Neural cell (in vitro differentiated cells): ENCODE measurements at regions not wholly inside any gene's neighbourhood (a gene's known extent, or its start where the extent isn't known, plus 50 kb on each side); places are given as distances from the start of the nearest gene placed in this dataset.

ENCODE experiments used
- H2AFZ ChIP-seq: fragments of 200-600, 300-800 bp; sonication (generic), shearing (Covaris generic); 2 replicates; pipeline ENCODE4 v1.6.0; 2014; ENCODE audit warnings: low read depth, mild to moderate bottlenecking, antibody characterized with exemption, low read length, moderate library complexity
- H3F3A ChIP-seq: fragments of 200-600 bp; shearing (Covaris generic); 2 replicates; pipeline ENCODE4 v1.6.1; 2016; ENCODE audit warnings: mild to moderate bottlenecking, moderate library complexity, mixed read lengths, antibody characterized with exemption, low read length; ENCODE audit not compliant: insufficient read depth, poor library complexity, severe bottlenecking
- H3K27ac ChIP-seq: fragments of 200-600, 300-800 bp; sonication (generic), shearing (Covaris generic); 2 replicates; pipeline ENCODE4 v1.5.1; 2014; ENCODE audit warnings: mild to moderate bottlenecking, low read length, moderate library complexity
- H3K27me3 ChIP-seq: fragments of 300-800, 200-600 bp; sonication (generic), shearing (Covaris generic); 2 replicates; pipeline ENCODE4 v1.6.0; 2014; ENCODE audit warnings: mild to moderate bottlenecking, low read depth, low read length, moderate library complexity; ENCODE audit not compliant: insufficient read depth
- H3K36me3 ChIP-seq: fragments of 300-800, 200-600 bp; sonication (generic), shearing (Covaris generic); 2 replicates; pipeline ENCODE4 v1.5.1; 2014; ENCODE audit warnings: mild to moderate bottlenecking, antibody characterized with exemption, low read length, moderate library complexity; ENCODE audit not compliant: insufficient read depth
- H3K4me2 ChIP-seq: fragments of 300-800, 200-600 bp; sonication (generic), shearing (Covaris generic); 2 replicates; pipeline ENCODE4 v1.6.0; 2014; ENCODE audit warnings: mild to moderate bottlenecking, low read length
- H3K4me3 ChIP-seq: fragments of 300-800, 200-600 bp; sonication (generic), shearing (Covaris generic); 2 replicates; pipeline ENCODE4 v1.5.1; 2014; ENCODE audit warnings: mild to moderate bottlenecking, low read length, moderate library complexity
- H3K79me2 ChIP-seq: fragments of 200-600 bp; shearing (Covaris generic); replicated peaks from 2 replicates; pipeline ENCODE4 v1.6.0; 2014; ENCODE audit warnings: mild to moderate bottlenecking, low read length, moderate library complexity; ENCODE audit not compliant: insufficient read depth
- H3K9ac ChIP-seq: fragments of 300-800, 200-600 bp; sonication (generic), shearing (Covaris generic); 2 replicates; pipeline ENCODE4 v1.6.1; 2016; ENCODE audit warnings: mild to moderate bottlenecking, low read length, mixed read lengths
- H3K9me2 ChIP-seq: fragments of 200-600 bp; shearing (Covaris generic); 2 replicates; pipeline ENCODE4 v1.6.1; 2016; ENCODE audit warnings: mild to moderate bottlenecking, low read length, mixed read lengths; ENCODE audit not compliant: insufficient read depth
- H3K9me3 ChIP-seq: fragments of 200-600, 300-800 bp; sonication (generic), shearing (Covaris generic); 2 replicates; pipeline ENCODE4 v1.6.1; 2016; ENCODE audit warnings: mild to moderate bottlenecking, mixed run types, low read length, moderate library complexity, mixed read lengths
- H4K20me1 ChIP-seq: fragments of 200-600 bp; shearing (Covaris generic); 2 replicates; pipeline ENCODE4 v1.6.1; 2016; ENCODE audit warnings: mild to moderate bottlenecking, mixed run types; ENCODE audit not compliant: insufficient read depth
- EP300 ChIP-seq: fragments of 450-650 bp; conservative IDR thresholded peaks from 2 replicates; pipeline ENCODE4 v1.6.1; 2014; ENCODE audit warnings: antibody characterized with exemption, mild to moderate bottlenecking, moderate library complexity; ENCODE audit not compliant: poor library complexity, severe bottlenecking
- EZH2 ChIP-seq: fragments of 200-600, 300-800 bp; shearing (Covaris generic), sonication (generic); IDR thresholded peaks from 2 replicates; pipeline ENCODE4 v1.6.1; 2014; ENCODE audit warnings: antibody characterized with exemption, low read length, borderline replicate concordance, mild to moderate bottlenecking; ENCODE audit not compliant: insufficient read depth, poor library complexity, severe bottlenecking
- MXI1 ChIP-seq: fragments of 450-650 bp; conservative IDR thresholded peaks from 2 replicates; pipeline ENCODE4 v1.6.1; 2014; ENCODE audit warnings: antibody characterized with exemption, mild to moderate bottlenecking; ENCODE audit not compliant: poor library complexity, severe bottlenecking
- POLR2AphosphoS5 ChIP-seq: IDR thresholded peaks from 2 replicates; pipeline ENCODE4 v1.6.1; 2012
- RAD21 ChIP-seq: fragments of 450-650 bp; conservative IDR thresholded peaks from 2 replicates; pipeline ENCODE4 v1.6.1; 2014; ENCODE audit warnings: antibody characterized with exemption, mild to moderate bottlenecking, moderate library complexity
- SMC3 ChIP-seq: fragments of 450-650 bp; conservative IDR thresholded peaks from 2 replicates; pipeline ENCODE4 v1.6.1; 2014; ENCODE audit warnings: antibody characterized with exemption, mild to moderate bottlenecking, moderate library complexity; ENCODE audit not compliant: poor library complexity
- TAF1 ChIP-seq: IDR thresholded peaks from 2 replicates; pipeline ENCODE4 v1.6.1; 2012; ENCODE audit warnings: low read depth
- TF ChIP-seq, protein P1 (sequence below): IDR thresholded peaks from 2 replicates; pipeline ENCODE4 v1.6.1; 2012; ENCODE audit warnings: borderline replicate concordance
- TF ChIP-seq, protein P2 (sequence below): fragments of 450-650 bp; IDR thresholded peaks from 2 replicates; pipeline ENCODE4 v1.5.1; 2014; ENCODE audit warnings: antibody characterized with exemption, mild to moderate bottlenecking, moderate library complexity; ENCODE audit not compliant: poor library complexity, severe bottlenecking

DNA sequence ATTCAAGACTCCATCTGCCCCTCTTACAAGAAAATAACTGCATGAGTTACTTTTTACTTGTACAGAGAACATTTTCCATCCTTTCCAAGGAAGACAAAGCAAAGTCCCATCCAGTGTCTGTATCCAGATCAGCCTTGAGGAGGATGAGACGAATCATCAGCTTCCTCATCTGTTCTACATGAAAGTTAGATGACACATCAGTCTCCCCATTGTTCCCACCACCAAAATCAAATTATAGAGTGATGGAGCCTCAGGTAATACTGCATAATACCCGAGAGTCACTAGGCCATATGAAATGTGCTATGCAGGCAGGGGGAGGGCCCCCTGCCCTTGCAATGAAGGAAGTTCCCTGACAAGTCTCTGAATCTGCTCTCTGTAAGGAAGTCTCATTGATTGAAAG is 1244.6 kb upstream of the SLC10A2 start:
- H3K27me3 ChIP-seq: no peaks in the 10 kb centered on the region
- no peak for TF ChIP-seq EZH2
- TF ChIP-seq, protein P1, sequence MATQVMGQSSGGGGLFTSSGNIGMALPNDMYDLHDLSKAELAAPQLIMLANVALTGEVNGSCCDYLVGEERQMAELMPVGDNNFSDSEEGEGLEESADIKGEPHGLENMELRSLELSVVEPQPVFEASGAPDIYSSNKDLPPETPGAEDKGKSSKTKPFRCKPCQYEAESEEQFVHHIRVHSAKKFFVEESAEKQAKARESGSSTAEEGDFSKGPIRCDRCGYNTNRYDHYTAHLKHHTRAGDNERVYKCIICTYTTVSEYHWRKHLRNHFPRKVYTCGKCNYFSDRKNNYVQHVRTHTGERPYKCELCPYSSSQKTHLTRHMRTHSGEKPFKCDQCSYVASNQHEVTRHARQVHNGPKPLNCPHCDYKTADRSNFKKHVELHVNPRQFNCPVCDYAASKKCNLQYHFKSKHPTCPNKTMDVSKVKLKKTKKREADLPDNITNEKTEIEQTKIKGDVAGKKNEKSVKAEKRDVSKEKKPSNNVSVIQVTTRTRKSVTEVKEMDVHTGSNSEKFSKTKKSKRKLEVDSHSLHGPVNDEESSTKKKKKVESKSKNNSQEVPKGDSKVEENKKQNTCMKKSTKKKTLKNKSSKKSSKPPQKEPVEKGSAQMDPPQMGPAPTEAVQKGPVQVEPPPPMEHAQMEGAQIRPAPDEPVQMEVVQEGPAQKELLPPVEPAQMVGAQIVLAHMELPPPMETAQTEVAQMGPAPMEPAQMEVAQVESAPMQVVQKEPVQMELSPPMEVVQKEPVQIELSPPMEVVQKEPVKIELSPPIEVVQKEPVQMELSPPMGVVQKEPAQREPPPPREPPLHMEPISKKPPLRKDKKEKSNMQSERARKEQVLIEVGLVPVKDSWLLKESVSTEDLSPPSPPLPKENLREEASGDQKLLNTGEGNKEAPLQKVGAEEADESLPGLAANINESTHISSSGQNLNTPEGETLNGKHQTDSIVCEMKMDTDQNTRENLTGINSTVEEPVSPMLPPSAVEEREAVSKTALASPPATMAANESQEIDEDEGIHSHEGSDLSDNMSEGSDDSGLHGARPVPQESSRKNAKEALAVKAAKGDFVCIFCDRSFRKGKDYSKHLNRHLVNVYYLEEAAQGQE: no peak
- TF ChIP-seq EP300: no peak
- no peak for TF ChIP-seq SMC3
- TF ChIP-seq MXI1: no peak
- no peak for TF ChIP-seq TAF1
- TF ChIP-seq POLR2AphosphoS5: no peak
- no peak for TF ChIP-seq RAD21
- TF ChIP-seq, protein P2, sequence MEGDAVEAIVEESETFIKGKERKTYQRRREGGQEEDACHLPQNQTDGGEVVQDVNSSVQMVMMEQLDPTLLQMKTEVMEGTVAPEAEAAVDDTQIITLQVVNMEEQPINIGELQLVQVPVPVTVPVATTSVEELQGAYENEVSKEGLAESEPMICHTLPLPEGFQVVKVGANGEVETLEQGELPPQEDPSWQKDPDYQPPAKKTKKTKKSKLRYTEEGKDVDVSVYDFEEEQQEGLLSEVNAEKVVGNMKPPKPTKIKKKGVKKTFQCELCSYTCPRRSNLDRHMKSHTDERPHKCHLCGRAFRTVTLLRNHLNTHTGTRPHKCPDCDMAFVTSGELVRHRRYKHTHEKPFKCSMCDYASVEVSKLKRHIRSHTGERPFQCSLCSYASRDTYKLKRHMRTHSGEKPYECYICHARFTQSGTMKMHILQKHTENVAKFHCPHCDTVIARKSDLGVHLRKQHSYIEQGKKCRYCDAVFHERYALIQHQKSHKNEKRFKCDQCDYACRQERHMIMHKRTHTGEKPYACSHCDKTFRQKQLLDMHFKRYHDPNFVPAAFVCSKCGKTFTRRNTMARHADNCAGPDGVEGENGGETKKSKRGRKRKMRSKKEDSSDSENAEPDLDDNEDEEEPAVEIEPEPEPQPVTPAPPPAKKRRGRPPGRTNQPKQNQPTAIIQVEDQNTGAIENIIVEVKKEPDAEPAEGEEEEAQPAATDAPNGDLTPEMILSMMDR: no peak
- H3K9me3 ChIP-seq: no peaks in the 10 kb centered on the region
- H3K4me3 ChIP-seq: no peak overlapping the region
- H3K4me2 ChIP-seq: no peak overlapping the region
- H3K27ac ChIP-seq: no peak overlapping the region
- no peak overlapping the region for H3K9ac ChIP-seq
- no peaks in the 10 kb centered on the region for H3F3A ChIP-seq
- H3K79me2 ChIP-seq: no peaks in the 10 kb centered on the region
- H4K20me1 ChIP-seq: no peaks in the 10 kb centered on the region
- no peaks in the 10 kb centered on the region for H3K9me2 ChIP-seq
- H3K36me3 ChIP-seq: no peaks in the 10 kb centered on the region
- no peak overlapping the region for H2AFZ ChIP-seq

DNA sequence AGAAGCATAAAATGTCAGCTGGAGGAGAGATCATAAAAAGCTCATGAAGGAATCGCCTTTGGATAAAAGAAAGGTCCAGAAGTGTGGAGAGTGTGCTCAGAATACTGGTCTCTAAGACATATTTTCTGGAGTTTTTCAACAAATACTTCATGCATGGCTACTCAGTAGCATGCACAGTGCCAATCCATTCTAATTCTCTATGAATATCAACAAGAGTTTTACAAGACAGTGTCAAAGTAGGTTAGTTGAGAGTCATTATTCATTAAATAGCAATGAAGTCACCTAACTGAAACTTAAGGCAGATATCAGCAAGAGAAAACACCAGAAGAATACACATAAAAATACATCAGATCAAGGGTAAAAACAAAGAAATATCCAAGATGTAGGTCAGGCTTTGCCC is 1243.2 kb upstream of the SLC10A2 start:
- Histone ChIP-seq H4K20me1 (no peaks in the 10 kb centered on the region), H3K36me3 (no peaks in the 10 kb centered on the region), H3K9ac (no peak overlapping the region), H3K4me3 (no peak overlapping the region), H3K79me2 (no peaks in the 10 kb centered on the region), H3F3A (no peaks in the 10 kb centered on the region), H3K27ac (no peak overlapping the region), H3K27me3 (no peaks in the 10 kb centered on the region), H2AFZ (no peak overlapping the region), H3K9me2 (no peaks in the 10 kb centered on the region), H3K4me2 (no peak overlapping the region), H3K9me3 (no peaks in the 10 kb centered on the region)
- TF ChIP-seq EZH2: no peak
- TF ChIP-seq POLR2AphosphoS5: no peak
- TF ChIP-seq, protein P2: no peak
- TF ChIP-seq SMC3: no peak
- no peak for TF ChIP-seq RAD21
- TF ChIP-seq EP300: no peak
- no peak for TF ChIP-seq TAF1
- TF ChIP-seq, protein P1: no peak
- no peak for TF ChIP-seq MXI1
